A549 (cell line): ENCODE measurements at regions not wholly inside any gene's neighbourhood (a gene's known extent, or its start where the extent isn't known, plus 50 kb on each side); places are given as distances from the start of the nearest gene placed in this dataset.

ENCODE experiments used
- ATAC-seq, 2 experiments: fragments of 200-7000 bp in 1 of 2; fragments of >200 bp in 1 of 2; cut with Nextera tagmentation in 1 of 2; cut with Tn5 transposase in 1 of 2; 3 replicates each; pipeline versions ENCODE4 v1.8.0 to v1.9.1; 2018 to 2020; ENCODE audit warnings: mild to moderate bottlenecking in 1 of 2, moderate library complexity in 1 of 2
- CTCF ChIA-PET: fragments of 300-600 bp; sonication (Branson Sonifier 250); formaldehyde crosslinking; extraction: SDS; loops from one replicate; lab custom pipeline; 2021; ENCODE audit warnings: antibody characterized with exemption, inconsistent platforms; lab: Yijun Ruan, JAX
- POLR2A ChIA-PET: fragments of 350-600 bp; formaldehyde crosslinking; extraction: SDS; loops from one replicate; lab custom pipeline; 2021; ENCODE audit warnings: antibody characterized with exemption, inconsistent platforms; lab: Yijun Ruan, JAX
- DNase-seq, 2 experiments: peaks; one replicate each; pipeline versions ENCODE4 v3.0.0 to v3.0.0-alpha.2; 2011 to 2016; ENCODE audit warnings: low read depth in 1 of 2, low spot score in 1 of 2
- FAIRE-seq: peaks from 2 replicates; lab custom pipeline; 2011; peaks lifted over from hg19 to GRCh38; lab: Jason Lieb, UNC
- H3K27ac ChIP-seq, 2 experiments: fragments of >200 bp; sonication (Bioruptor Twin); formaldehyde crosslinking; 3 replicates each; pipeline ENCODE4 v1.5.1; 2016 to 2017
- H3K4me1 ChIP-seq: fragments of >200 bp; sonication (Bioruptor Twin); formaldehyde crosslinking; 3 replicates; pipeline ENCODE4 v1.6.1; 2016
- H3K4me2 ChIP-seq: fragments of >200 bp; sonication (Bioruptor Twin); formaldehyde crosslinking; 3 replicates; pipeline ENCODE4 v1.6.1; 2016
- H3K4me3 ChIP-seq: fragments of >200 bp; sonication (Bioruptor Twin); formaldehyde crosslinking; 3 replicates; pipeline ENCODE4 v1.5.1; 2016
- H3K9me3 ChIP-seq: fragments of >200 bp; sonication (Bioruptor Twin); formaldehyde crosslinking; 3 replicates; pipeline ENCODE4 v1.6.1; 2016
- CBX8 ChIP-seq: fragments of 200-600 bp; sonication (generic); IDR thresholded peaks from 2 replicates; pipeline ENCODE4 v1.6.1; 2016
- CHD2 ChIP-seq: fragments of 150-350 bp; IDR thresholded peaks from 2 replicates; pipeline ENCODE4 v1.6.1; 2014; ENCODE audit warnings: low read length; ENCODE audit not compliant: partially characterized antibody
- EP300 ChIP-seq, 2 experiments: fragments of >200 bp; sonication (Bioruptor Twin); formaldehyde crosslinking; IDR thresholded peaks; 2 replicates in 1 of 2; 3 replicates in 1 of 2; pipeline ENCODE4 v1.6.1; 2016 to 2017
- ESRRA ChIP-seq: fragments of 150-350 bp; IDR thresholded peaks from 2 replicates; pipeline ENCODE4 v1.6.1; 2014; ENCODE audit warnings: mild to moderate bottlenecking, low read length, borderline replicate concordance
- FOSL2 ChIP-seq, 2 experiments: fragments of 450-650 bp in 1 of 2; fragments of >200 bp in 1 of 2; sonication (Bioruptor Twin) in 1 of 2; formaldehyde crosslinking; IDR thresholded peaks; 2 replicates each; pipeline versions ENCODE4 v1.5.0 to v1.6.1; 2016 to 2020; ENCODE audit warnings: mild to moderate bottlenecking in 1 of 2, moderate library complexity in 1 of 2
- FOXS1 ChIP-seq: fragments of 250-450 bp; sonication (Bioruptor Pico); IDR thresholded peaks from 2 replicates; pipeline ENCODE4 v1.5.0; 2020; ENCODE audit warnings: mild to moderate bottlenecking, moderate library complexity
- GATA3 ChIP-seq: IDR thresholded peaks from 2 replicates; pipeline ENCODE4 v1.6.1; 2012; ENCODE audit warnings: borderline replicate concordance
- HDAC2 ChIP-seq: fragments of 200-600 bp; sonication (generic); IDR thresholded peaks from 2 replicates; pipeline ENCODE4 v1.6.1; 2016
- HOXA7 ChIP-seq: fragments of 250-450 bp; sonication (Bioruptor Pico); IDR thresholded peaks from 2 replicates; pipeline ENCODE4 v1.5.0; 2020; ENCODE audit warnings: mild to moderate bottlenecking, moderate library complexity
- HOXB13 ChIP-seq: fragments of 250-450 bp; sonication (Bioruptor Pico); IDR thresholded peaks from 2 replicates; pipeline ENCODE4 v1.5.0; 2020; ENCODE audit warnings: low read depth, mild to moderate bottlenecking, moderate library complexity
- HOXB5 ChIP-seq: fragments of 250-450 bp; sonication (Bioruptor Pico); IDR thresholded peaks from 2 replicates; pipeline ENCODE4 v1.5.0; 2020; ENCODE audit warnings: mild to moderate bottlenecking, moderate library complexity
- JUNB ChIP-seq: fragments of >200 bp; sonication (Bioruptor Twin); formaldehyde crosslinking; IDR thresholded peaks from 2 replicates; pipeline ENCODE4 v1.6.1; 2016
- KDM5A ChIP-seq: fragments of 200-600 bp; sonication (generic); IDR thresholded peaks from 2 replicates; pipeline ENCODE4 v1.6.1; 2016; ENCODE audit warnings: antibody characterized with exemption, mild to moderate bottlenecking
- MAZ ChIP-seq: fragments of 150-350 bp; IDR thresholded peaks from 2 replicates; pipeline ENCODE4 v1.6.1; 2014; ENCODE audit warnings: antibody characterized with exemption, low read depth, low read length, borderline replicate concordance
- NFE2L2 ChIP-seq: fragments of 150-350 bp; conservative IDR thresholded peaks from 2 replicates; pipeline ENCODE4 v1.6.1; 2014; ENCODE audit warnings: low read length
- NPAS2 ChIP-seq: fragments of 250-450 bp; sonication (Bioruptor Pico); IDR thresholded peaks from 2 replicates; pipeline ENCODE4 v1.8.0; 2022; ENCODE audit warnings: mild to moderate bottlenecking, moderate library complexity, borderline replicate concordance
- NR3C1 ChIP-seq: fragments of >200 bp; sonication (Bioruptor Twin); formaldehyde crosslinking; IDR thresholded peaks from 3 replicates; pipeline ENCODE4 v1.6.1; 2017
- PHF8 ChIP-seq: fragments of 200-600 bp; sonication (generic); IDR thresholded peaks from 2 replicates; pipeline ENCODE4 v1.6.1; 2016; ENCODE audit warnings: low read depth, mild to moderate bottlenecking, antibody characterized with exemption, moderate library complexity, borderline replicate concordance
- RAD21 ChIP-seq, 2 experiments: fragments of >200 bp in 1 of 2; sonication (Bioruptor Twin) in 1 of 2; formaldehyde crosslinking in 1 of 2; IDR thresholded peaks in 1 of 2; conservative IDR thresholded peaks in 1 of 2; 2 replicates in 1 of 2; 3 replicates in 1 of 2; pipeline ENCODE4 v1.6.1; 2012 to 2018; ENCODE audit warnings: inconsistent platforms in 1 of 2
- RCOR1 ChIP-seq: fragments of 150-350 bp; IDR thresholded peaks from 2 replicates; pipeline ENCODE4 v1.6.1; 2014; ENCODE audit warnings: antibody characterized with exemption, low read length, low read depth
- SREBF2 ChIP-seq: fragments of 450-650 bp; IDR thresholded peaks from 2 replicates; pipeline ENCODE4 v1.6.1; 2014; ENCODE audit warnings: mild to moderate bottlenecking, moderate library complexity
- TFCP2L1 ChIP-seq: fragments of 250-450 bp; sonication (Bioruptor Pico); IDR thresholded peaks from 2 replicates; pipeline ENCODE4 v1.5.0; 2021; ENCODE audit warnings: mild to moderate bottlenecking
- TP53 ChIP-seq: fragments of 250-450 bp; sonication (Bioruptor Pico); IDR thresholded peaks from 2 replicates; pipeline ENCODE4 v1.5.0; 2021; ENCODE audit warnings: mild to moderate bottlenecking, moderate library complexity
- ZFP36 ChIP-seq: fragments of 450-650 bp; IDR thresholded peaks from 2 replicates; pipeline ENCODE4 v1.6.1; 2014; ENCODE audit warnings: borderline replicate concordance; ENCODE audit not compliant: partially characterized antibody
- WGBS: methylation state at CpG from one replicate; pipeline ENCODE4 v1.1.6; 2017; ENCODE audit errors: missing lambda C conversion rate; 5-methylcytosine and 5-hydroxymethylcytosine counted together
- TF ChIP-seq, protein P1 (sequence below): IDR thresholded peaks from 2 replicates; pipeline ENCODE4 v1.6.1; 2012
- TF ChIP-seq, protein P2 (sequence below): fragments of 250-450 bp; sonication (Bioruptor Pico); IDR thresholded peaks from 2 replicates; pipeline ENCODE4 v1.5.0; 2021; ENCODE audit warnings: mild to moderate bottlenecking, moderate library complexity, borderline replicate concordance
- TF ChIP-seq, protein P3 (sequence below): fragments of 150-350 bp; IDR thresholded peaks from 2 replicates; pipeline ENCODE4 v1.6.1; 2014; ENCODE audit warnings: low read depth, mild to moderate bottlenecking, low read length
- TF ChIP-seq, protein P4 (sequence below): fragments of 200-600 bp; sonication (generic); IDR thresholded peaks from 2 replicates; pipeline ENCODE4 v1.6.1; 2016; ENCODE audit warnings: antibody characterized with exemption, mild to moderate bottlenecking, moderate library complexity

DNA sequence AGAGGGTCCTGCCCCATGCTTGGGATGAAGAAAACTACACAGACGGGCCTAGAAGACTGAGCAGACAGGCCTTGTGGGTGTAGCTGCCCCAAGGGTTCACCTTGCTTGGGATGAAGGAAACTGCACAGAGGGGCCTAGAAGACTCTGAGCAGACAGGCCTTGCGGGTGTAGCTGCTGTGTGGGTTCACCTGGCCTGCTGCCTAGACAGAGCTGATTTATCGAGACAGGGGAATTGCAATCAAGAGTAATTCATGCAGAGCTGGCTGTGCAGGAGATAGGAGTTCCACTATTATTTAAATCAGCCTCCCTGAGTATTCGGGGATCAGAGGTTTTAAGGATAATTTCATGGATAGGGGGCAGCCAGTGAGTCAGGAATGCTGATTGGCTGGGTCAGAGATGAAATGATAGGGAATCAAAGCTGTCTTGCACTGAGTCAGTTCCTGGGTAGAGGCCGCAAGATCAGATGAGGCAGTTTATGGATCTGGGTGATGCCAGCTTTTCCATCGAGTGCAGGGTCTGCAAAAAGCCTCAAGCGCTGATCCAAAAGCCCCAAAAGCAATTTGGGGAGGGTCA lies 341.4 kb downstream of the GALR1 start (continued):
- TF ChIP-seq NPAS2 = no peak
- TF ChIP-seq EP300 (IDR thresholded peaks at IDR 0.05) = no peak
- TF ChIP-seq FOSL2 (IDR thresholded peaks at IDR 0.05) = no peak
- no peak for TF ChIP-seq FOSL2 (CRISPR knock-in tag; IDR thresholded peaks at IDR 0.05)
- TF ChIP-seq CBX8 = no peak
- TF ChIP-seq, all 56 proteins: peak for 0

DNA sequence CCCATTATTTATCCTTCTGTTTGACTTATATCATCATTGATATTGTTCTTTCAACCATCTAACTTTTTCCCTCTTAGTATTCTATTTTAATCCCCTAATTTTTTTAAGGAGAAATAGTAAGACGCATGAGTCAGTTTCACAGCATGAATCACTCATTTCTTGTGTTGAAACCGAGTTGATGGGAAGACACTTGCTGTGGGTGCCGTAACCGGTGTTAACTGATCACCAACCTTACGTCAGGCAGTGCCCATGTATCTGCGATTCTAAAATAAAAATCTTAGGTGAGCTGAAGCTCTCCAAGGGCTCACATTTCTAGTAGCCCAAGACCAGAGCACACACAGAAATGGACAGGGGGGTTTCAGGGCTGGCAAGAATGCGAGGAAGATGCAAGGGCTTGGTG lies 348.1 kb downstream of the GALR1 start:
- Histone ChIP-seq H3K9me3 (no peaks in the 10 kb centered on the region), H3K4me1 (no peaks in the 10 kb centered on the region), H3K27ac (no peak overlapping the region), H3K4me2 (no peak overlapping the region), H3K4me3 (no peak overlapping the region)
- 29% methylated on average over 7 of the region's 7 CpGs for WGBS
- CTCF ChIA-PET = no interaction called here
- ATAC-seq (no peak), FAIRE-seq (no peak), DNase-seq (no peak)
- POLR2A ChIA-PET = no interaction called here
- TF ChIP-seq, protein P1, sequence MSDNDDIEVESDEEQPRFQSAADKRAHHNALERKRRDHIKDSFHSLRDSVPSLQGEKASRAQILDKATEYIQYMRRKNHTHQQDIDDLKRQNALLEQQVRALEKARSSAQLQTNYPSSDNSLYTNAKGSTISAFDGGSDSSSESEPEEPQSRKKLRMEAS = no peak
- TF ChIP-seq NPAS2 (no peak), HOXB5 (CRISPR knock-in tag) (no peak), TP53 (CRISPR knock-in tag) (no peak), PHF8 (no peak), ESRRA (no peak), FOXS1 (CRISPR knock-in tag) (no peak), RCOR1 (no peak), HDAC2 (no peak), KDM5A (no peak), TFCP2L1 (no peak), HOXB13 (CRISPR knock-in tag) (no peak)
- TF ChIP-seq, protein P2, sequence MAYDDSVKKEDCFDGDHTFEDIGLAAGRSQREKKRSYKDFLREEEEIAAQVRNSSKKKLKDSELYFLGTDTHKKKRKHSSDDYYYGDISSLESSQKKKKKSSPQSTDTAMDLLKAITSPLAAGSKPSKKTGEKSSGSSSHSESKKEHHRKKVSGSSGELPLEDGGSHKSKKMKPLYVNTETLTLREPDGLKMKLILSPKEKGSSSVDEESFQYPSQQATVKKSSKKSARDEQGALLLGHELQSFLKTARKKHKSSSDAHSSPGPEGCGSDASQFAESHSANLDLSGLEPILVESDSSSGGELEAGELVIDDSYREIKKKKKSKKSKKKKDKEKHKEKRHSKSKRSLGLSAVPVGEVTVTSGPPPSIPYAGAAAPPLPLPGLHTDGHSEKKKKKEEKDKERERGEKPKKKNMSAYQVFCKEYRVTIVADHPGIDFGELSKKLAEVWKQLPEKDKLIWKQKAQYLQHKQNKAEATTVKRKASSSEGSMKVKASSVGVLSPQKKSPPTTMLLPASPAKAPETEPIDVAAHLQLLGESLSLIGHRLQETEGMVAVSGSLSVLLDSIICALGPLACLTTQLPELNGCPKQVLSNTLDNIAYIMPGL (CRISPR knock-in tag) = no peak

DNA sequence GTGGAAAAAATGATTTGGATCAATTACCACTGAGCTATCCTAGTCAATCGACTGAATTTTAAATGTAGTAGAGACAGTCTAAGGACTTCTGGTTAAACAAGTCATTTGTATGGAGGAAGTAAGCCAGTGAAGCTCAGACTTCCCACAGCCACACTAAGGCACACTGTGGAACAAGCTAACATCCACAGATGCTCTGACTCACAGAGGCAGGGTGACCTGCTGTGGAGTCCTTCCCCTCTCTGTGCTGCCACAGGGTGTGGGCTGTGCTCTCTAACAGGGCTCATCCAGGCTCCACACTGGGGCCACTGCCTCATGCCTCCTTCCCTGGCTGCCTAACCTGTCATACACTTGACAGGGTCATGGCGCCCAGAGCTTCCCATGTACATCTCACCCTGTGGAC lies 351.0 kb downstream of the GALR1 start:
- ATAC-seq (no peak), FAIRE-seq (no peak), DNase-seq (no peak)
- ChIA-PET CTCF (no interaction called here), POLR2A (no interaction called here)
- no peaks in the 10 kb centered on the region for H3K9me3 ChIP-seq
- H3K4me1 ChIP-seq = no peaks in the 10 kb centered on the region
- no peak overlapping the region for H3K4me2 ChIP-seq
- 3% methylated on average over 2 of the region's 2 CpGs for WGBS
- H3K27ac ChIP-seq = no peak overlapping the region
- TF ChIP-seq EP300 (IDR thresholded peaks at IDR 0.05) (no peak), TFCP2L1 (no peak), NFE2L2 (no peak), NR3C1 (no peak), JUNB (no peak), HOXA7 (CRISPR knock-in tag) (no peak), HDAC2 (no peak), CHD2 (no peak), CBX8 (no peak), RAD21 (conservative IDR thresholded peaks at IDR 0.05 in 1 of 2, IDR thresholded peaks at IDR 0.05 in 1 of 2) (no peak), SREBF2 (no peak), KDM5A (no peak), ZFP36 (no peak), MAZ (no peak), GATA3 (no peak), HOXB13 (CRISPR knock-in tag) (no peak)
- TF ChIP-seq, protein P3, sequence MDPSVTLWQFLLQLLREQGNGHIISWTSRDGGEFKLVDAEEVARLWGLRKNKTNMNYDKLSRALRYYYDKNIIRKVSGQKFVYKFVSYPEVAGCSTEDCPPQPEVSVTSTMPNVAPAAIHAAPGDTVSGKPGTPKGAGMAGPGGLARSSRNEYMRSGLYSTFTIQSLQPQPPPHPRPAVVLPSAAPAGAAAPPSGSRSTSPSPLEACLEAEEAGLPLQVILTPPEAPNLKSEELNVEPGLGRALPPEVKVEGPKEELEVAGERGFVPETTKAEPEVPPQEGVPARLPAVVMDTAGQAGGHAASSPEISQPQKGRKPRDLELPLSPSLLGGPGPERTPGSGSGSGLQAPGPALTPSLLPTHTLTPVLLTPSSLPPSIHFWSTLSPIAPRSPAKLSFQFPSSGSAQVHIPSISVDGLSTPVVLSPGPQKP = no peak
- TF ChIP-seq, protein P4, sequence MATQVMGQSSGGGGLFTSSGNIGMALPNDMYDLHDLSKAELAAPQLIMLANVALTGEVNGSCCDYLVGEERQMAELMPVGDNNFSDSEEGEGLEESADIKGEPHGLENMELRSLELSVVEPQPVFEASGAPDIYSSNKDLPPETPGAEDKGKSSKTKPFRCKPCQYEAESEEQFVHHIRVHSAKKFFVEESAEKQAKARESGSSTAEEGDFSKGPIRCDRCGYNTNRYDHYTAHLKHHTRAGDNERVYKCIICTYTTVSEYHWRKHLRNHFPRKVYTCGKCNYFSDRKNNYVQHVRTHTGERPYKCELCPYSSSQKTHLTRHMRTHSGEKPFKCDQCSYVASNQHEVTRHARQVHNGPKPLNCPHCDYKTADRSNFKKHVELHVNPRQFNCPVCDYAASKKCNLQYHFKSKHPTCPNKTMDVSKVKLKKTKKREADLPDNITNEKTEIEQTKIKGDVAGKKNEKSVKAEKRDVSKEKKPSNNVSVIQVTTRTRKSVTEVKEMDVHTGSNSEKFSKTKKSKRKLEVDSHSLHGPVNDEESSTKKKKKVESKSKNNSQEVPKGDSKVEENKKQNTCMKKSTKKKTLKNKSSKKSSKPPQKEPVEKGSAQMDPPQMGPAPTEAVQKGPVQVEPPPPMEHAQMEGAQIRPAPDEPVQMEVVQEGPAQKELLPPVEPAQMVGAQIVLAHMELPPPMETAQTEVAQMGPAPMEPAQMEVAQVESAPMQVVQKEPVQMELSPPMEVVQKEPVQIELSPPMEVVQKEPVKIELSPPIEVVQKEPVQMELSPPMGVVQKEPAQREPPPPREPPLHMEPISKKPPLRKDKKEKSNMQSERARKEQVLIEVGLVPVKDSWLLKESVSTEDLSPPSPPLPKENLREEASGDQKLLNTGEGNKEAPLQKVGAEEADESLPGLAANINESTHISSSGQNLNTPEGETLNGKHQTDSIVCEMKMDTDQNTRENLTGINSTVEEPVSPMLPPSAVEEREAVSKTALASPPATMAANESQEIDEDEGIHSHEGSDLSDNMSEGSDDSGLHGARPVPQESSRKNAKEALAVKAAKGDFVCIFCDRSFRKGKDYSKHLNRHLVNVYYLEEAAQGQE = no peak
- TF ChIP-seq, protein P2 (CRISPR knock-in tag) = no peak
- no peak overlapping the region for H3K4me3 ChIP-seq
